DND-41 (cell line): ENCODE measurements at regions not wholly inside any gene's neighbourhood (a gene's known extent, or its start where the extent isn't known, plus 50 kb on each side); places are given as distances from the start of the nearest gene placed in this dataset.

Source experiments
- CTCF ChIP-seq: IDR thresholded peaks from 2 replicates; pipeline ENCODE4 v1.5.1; 2012; ENCODE audit warnings: borderline replicate concordance, low read length, moderate library complexity, mild to moderate bottlenecking; ENCODE audit not compliant: poor library complexity, severe bottlenecking; ENCODE audit errors: extremely low read depth
- EZH2 ChIP-seq: IDR thresholded peaks from 3 replicates; pipeline ENCODE4 v1.6.1; 2012; ENCODE audit warnings: borderline replicate concordance, low read depth, mild to moderate bottlenecking, moderate library complexity, low read length, inconsistent platforms; ENCODE audit not compliant: severe bottlenecking

GRCh38 chr19:30734669-30735068, 362.5 kb downstream of the ZNF536 start:
- TF ChIP-seq CTCF (no peak), EZH2 (no peak)
